IPS-18c (cell line): ENCODE measurements at regions not wholly inside any gene's neighbourhood (a gene's known extent, or its start where the extent isn't known, plus 50 kb on each side); places are given as distances from the start of the nearest gene placed in this dataset.

Experiments
- H3K4me3 ChIP-seq: 2 replicates; pipeline ENCODE4 v1.7.0; 2013; ENCODE audit warnings: low read depth, mild to moderate bottlenecking, low read length, moderate library complexity; ENCODE audit not compliant: insufficient read depth
- H3K9me3 ChIP-seq: one replicate; pipeline ENCODE4 v1.6.1; 2013; ENCODE audit warnings: mild to moderate bottlenecking, low read length, moderate library complexity; ENCODE audit not compliant: control insufficient read depth, insufficient read depth

GRCh38 chr17:72238157-72238673 is 117.4 kb downstream of the SOX9 start:
- Histone ChIP-seq H3K4me3 (no peak overlapping the region), H3K9me3 (no peaks in the 10 kb centered on the region)

DNA sequence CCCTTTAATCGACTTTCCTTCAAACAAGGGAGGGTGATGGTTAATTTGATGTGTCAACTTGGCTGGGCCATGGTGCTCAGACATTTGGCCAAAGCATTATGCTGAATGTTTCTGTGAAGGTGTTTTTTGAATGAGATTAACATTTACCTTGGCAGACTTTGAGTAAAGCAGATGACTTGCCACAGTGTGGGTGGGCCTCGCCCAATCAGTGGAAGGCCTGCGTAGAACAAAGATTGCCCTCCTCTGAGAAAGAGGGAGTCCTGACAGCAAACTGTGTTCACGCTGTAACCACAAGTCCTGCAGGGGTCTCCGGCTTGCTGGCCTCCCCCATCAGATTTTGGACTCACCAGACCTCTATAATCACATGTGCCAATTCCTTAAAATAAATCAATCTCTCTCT is 118.7 kb downstream of the SOX9 start:
- no peaks in the 10 kb centered on the region for H3K9me3 ChIP-seq
- H3K4me3 ChIP-seq = no peak overlapping the region

- Histone ChIP-seq H3K4me3 (no peak overlapping the region), H3K9me3 (no peaks in the 10 kb centered on the region)
Observed at GRCh38 chr17:72240333-72240732, 119.5 kb downstream of the SOX9 start.

DNA sequence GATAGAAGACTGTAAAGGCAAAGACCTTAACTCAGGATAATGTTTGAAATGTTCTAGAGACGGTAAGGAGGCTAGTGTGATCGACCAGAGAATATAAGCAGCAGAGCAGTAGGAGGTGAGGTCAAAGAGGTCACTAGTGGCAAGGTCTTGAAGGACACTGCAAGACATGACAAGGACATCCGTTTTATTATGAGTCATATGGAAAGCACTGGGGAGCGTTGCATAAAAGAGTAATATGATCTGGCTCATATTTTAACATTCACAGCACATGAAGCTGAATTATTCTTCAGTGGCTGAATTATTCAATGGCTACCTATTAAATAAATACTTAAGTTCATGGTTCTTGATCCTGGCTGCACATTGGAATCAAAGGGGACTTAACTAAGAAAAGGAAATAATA is 123.7 kb downstream of the SOX9 start:
- no peak overlapping the region for H3K4me3 ChIP-seq
- no peaks in the 10 kb centered on the region for H3K9me3 ChIP-seq

DNA sequence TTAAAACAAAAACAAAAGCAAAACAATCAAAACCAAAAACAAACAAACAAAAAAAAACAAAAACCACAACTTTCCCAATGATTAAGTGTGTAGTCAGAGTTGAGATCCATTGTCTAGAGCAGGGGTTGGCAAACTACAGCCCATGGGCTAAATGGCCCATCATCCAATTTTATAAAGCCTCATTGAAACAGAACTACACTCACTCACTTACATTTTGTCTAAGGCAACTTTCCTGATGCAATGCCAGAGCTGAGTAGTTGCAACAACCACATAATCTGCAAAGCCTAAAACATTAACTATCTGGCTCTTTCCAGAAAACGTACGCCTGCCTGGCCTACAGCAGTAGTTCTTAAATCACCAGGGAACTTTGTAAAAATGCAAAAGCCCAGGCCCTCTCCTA is 124.1 kb downstream of the SOX9 start:
- no peak overlapping the region for H3K4me3 ChIP-seq
- H3K9me3 ChIP-seq = no peaks in the 10 kb centered on the region

DNA sequence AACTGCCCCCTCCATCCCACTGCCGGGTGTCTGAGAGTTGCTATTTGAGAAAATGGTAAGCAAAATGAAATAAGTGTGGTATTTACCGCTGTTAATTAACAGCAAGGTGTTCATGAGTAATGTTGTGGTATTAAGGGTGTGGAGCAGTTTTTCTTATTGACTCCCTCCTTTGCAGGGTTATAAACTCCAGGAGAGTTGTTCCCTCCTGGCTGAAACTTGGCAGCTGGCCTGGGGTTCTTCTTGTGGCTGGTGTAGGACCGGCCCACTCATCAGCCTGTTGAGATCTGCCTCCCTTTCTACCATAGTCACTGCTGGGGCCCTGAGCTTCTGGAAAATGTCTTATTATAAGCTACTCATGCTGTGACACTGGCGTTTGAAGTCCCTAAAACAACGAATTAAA is 128.6 kb downstream of the SOX9 start:
- Histone ChIP-seq H3K4me3 (no peak overlapping the region), H3K9me3 (no peaks in the 10 kb centered on the region)

DNA sequence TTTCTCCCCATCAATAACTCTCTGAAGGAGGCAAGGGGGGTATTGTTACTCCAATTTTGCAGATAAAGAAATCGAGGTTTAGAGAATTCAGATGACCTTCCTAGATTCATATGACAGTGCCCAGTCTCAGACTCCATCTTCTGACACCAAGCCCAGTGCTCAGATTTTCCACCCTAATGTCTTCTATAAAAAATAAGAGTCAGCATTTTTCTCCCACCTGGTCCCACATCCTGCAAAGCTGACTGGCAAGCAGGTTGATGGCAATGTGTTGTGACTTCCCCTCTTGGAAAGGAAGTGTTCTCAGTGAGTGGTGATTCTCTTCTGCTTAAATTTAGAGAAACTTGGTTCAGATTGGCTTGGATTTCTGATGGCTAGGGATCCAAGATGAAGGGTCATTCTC is 129.4 kb downstream of the SOX9 start:
- Histone ChIP-seq H3K4me3 (no peak overlapping the region), H3K9me3 (no peaks in the 10 kb centered on the region)

DNA sequence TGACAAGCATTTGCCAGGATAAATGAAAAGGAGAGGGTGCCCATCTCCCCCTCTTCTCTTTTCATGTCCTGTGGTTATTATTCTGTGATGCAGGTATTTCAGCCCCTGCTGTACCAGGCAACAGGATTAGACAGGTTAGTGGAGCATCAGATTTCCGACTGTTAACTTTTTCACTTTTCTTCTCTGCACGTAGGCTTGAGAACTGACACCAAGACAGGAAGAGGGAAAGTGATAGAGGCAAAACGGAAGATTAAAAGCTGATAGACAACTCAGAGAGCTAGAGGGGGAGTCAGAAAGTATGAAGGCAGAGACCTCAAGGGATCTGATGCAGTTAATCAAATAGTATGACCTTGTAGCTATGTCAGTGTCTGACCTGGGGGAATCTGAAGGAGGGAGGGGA is 132.8 kb downstream of the SOX9 start:
- H3K4me3 ChIP-seq = no peak overlapping the region

DNA sequence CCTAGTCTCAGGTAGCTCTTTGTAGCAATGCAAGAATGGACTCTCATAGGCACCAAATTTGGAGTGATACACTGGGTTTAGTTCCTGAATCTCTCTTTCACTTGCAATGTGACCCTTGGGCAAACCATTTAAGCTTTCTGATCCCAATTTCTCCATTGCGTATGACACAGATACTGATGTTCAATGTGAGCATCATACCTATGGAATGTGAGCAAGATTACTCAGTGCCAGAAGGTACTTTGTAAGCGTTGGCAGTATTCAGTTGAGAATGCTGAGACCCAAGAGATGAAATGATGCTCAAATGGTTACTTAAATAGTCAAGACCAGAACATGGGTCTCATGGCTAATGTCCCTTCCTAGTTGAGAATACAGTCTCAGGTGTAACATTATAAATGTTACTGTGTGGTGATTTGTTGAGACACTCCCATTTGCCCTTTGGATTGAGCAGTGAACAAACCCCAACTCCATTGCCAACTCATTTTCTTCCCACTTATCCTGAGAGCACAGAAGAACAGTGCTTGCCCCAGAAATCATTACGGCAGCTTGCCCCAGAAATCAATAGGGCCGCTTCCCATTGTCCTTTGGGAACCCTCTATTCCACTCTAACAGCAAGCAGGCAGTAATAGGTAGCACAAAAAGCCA is 134.1 kb downstream of the SOX9 start:
- Histone ChIP-seq H3K4me3 (no peak overlapping the region), H3K9me3 (no peaks in the 10 kb centered on the region)

More for the DNA sequence above, 132.8 kb downstream of the SOX9 start:
- no peaks in the 10 kb centered on the region for H3K9me3 ChIP-seq

DNA sequence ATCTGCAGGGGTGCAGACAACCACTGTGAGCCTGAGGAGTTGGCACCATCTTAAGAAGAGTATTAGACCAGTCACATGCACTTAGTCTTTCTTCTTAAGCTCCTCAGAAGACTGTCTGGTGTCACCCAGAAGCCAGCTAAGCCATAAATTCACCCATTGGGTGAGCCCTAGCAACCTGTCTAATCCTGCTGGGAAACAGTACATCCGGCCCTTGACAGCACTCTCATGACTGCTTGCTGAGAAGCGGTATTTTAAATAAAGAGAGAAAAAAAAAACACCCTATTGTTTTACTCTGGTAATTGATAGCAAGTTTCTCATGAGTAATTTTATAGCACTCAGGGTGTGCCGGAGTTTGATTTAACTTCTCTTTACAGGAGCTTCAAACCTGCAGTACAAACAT is 134.7 kb downstream of the SOX9 start:
- no peaks in the 10 kb centered on the region for H3K9me3 ChIP-seq
- no peak overlapping the region for H3K4me3 ChIP-seq

DNA sequence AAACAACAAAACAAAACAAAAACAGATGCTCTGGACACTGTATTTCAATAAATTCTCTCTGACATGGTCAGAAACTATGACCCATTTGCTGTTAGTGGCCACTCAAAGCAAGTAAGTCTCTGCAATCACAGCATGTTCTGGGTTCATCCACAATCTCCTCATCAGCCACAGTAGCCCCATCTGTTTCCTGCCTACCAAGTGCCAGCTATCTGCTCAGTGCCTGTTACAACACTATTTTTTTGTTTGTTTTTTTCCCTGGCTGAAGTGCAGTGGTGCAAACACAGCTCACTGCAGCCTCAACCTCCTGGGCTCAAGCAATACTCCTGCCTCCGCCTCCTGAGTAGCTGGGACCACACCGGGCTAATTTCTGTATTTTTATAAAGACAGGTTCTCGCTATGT is 137.9 kb downstream of the SOX9 start:
- H3K9me3 ChIP-seq = no peaks in the 10 kb centered on the region
- no peak overlapping the region for H3K4me3 ChIP-seq

- Histone ChIP-seq H3K9me3 (no peaks in the 10 kb centered on the region), H3K4me3 (no peak overlapping the region)
Observed at GRCh38 chr17:72259922-72260321, 139.1 kb downstream of the SOX9 start.

- Histone ChIP-seq H3K9me3 (no peaks in the 10 kb centered on the region), H3K4me3 (no peak overlapping the region)
Observed at GRCh38 chr17:72262766-72263165, 141.9 kb downstream of the SOX9 start.

DNA sequence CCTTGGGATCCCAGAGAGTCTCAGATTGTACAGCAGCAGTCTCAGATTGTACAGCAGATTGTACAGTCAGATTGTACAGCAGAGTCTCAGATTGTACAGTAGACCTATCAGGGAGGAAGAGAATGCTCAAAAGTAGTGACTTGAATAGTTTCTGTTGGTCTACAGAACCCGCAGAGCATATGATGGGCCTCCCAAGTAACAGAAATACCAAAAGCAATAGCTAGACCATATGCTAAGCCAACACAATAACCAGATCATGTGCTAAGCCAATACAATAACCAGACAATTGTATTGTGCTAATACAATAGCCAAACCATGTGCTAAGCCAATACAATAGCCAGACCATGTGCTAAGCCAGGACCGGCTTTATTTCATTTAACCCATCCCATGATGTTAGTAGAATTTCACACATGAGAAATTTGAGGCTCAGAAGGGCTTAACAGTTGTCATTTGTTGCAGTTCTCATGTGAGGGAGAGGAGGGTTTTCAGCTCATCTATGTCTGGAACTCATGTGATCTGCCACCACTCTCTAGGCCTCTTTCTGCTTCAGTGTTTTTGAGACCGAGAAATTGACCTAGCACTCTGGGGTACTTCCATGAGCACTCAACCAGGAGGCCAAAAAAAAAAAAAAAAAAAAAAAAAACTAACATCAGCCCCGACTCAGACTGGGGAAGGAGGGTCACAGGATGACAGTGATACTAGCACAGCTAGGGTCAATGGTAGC is 144.0 kb downstream of the SOX9 start:
- H3K4me3 ChIP-seq = no peak overlapping the region
- H3K9me3 ChIP-seq = peaks cover 2% of the 10 kb centered on the region

DNA sequence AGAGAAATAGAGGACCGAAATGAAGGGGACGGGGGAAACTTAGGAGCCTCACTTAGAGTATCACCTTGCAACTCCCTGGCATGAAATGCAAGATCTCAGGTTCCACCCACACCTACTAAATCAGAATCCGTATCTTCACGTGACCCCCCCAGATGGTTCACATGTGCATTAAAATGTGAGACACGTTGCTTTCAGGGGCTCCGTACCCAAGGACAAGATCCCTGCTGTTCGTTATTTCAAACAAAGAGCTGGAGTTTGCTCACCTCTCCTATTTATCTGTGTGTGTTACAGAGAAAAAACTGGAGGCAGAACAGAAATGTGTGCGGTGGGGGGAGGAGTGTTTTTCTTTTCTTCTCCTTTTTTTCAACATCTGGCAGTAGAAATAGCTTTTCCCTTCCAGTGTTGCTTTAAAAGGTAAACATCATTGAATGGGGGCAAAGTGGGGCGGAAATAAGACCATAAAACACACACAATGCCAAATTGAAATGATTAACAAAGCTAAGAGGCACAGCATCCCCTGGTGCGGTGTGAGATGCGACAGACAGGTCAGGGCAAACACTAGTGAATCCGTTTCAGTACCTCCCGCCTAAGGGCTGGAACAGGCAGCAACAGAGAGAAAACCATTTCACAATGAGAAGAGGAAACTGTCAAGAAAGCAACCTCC is 145.4 kb downstream of the SOX9 start:
- H3K4me3 ChIP-seq = no peak overlapping the region

DNA sequence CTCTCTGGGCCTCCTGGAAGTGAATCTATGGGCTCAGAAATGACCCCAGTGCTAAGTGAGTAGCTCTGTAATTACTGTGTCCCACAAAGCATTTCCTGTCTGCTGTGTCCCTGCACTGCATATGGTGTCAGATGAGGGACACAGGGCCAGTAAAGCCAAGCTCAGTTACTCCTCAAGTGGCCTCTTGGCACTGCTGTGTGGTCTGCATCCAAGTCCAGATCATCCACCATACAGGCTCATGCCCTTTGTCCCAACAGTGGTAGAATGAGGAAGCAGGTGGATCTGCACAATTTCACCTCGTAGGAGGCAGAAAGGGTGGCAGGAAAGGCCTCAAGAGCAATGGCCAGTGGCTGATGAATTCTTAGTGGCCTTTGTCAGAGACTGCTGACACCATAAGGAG is 146.8 kb downstream of the SOX9 start:
- Histone ChIP-seq H3K4me3 (no peak overlapping the region), H3K9me3 (peaks cover 2% of the 10 kb centered on the region)

More for the DNA sequence above, 145.4 kb downstream of the SOX9 start:
- H3K9me3 ChIP-seq = peaks cover 2% of the 10 kb centered on the region

- peaks cover 2% of the 10 kb centered on the region for H3K9me3 ChIP-seq
- no peak overlapping the region for H3K4me3 ChIP-seq
Observed at GRCh38 chr17:72268431-72268830, 147.6 kb downstream of the SOX9 start.

DNA sequence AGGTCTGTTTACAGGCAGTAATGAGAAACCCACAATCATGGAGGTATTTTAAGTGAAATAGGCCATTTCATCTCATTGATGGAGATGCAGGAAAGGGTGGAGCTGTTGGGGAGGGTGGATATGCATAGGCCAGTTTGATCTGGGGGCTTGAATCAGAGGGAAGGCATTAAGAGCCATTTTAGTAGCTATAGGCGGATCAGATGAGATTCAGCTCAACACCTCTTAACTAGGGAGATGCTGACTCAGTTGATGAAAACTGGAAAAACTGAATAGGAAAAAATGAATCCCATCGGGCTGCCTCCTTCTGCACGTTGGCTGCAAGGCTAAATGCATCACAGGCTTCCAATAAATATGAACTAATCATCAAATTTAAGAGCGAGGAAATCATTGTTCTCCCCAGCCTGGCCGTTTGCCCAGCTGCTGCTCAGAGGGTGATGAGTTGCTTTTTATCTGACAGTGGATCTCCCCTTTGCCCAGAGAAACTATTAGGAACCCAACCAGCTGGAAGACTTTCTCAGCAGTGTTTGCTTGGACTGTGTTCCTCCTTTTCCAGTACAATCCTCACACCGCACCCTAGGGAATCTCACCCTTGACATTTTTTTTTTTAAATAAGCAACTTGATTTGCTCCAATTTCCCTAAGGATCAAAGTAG is 149.6 kb downstream of the SOX9 start:
- no peak overlapping the region for H3K4me3 ChIP-seq
- peaks cover 2% of the 10 kb centered on the region for H3K9me3 ChIP-seq
